SH-SY5Y (cell line): ENCODE measurements at regions not wholly inside any gene's neighbourhood (a gene's known extent, or its start where the extent isn't known, plus 50 kb on each side); places are given as distances from the start of the nearest gene placed in this dataset.

Source experiments
- GATA2 ChIP-seq: IDR thresholded peaks from 2 replicates; pipeline ENCODE4 v1.6.1; 2011; ENCODE audit warnings: mild to moderate bottlenecking, low read depth, low read length
- GATA3 ChIP-seq: IDR thresholded peaks from 2 replicates; pipeline ENCODE4 v1.6.1; 2011; ENCODE audit warnings: low read depth, mild to moderate bottlenecking, low read length, moderate library complexity

DNA sequence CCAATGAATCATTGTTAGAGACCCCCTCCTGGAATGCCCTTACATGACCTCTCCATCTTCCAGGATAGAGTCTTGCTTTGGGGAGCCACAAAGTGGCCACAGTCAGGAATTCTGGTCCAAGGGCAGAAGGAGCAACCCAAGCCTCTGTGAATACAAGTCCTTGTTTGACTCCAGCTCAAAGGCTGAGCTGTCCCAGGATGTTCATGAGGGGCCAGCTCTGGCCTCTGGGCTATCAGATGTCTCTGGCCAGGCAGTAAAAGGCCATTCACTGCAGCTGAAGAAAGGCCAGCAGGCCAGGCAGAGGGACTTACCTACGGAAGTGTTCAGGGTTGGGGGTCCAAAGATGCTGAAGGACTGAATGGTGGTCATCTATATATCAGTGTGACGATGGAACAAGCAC, 98.3 kb upstream of the IPO9 start:
- TF ChIP-seq GATA2 (no peak), GATA3 (no peak)
